GM12873 (cell line): ENCODE measurements at regions not wholly inside any gene's neighbourhood (a gene's known extent, or its start where the extent isn't known, plus 50 kb on each side); places are given as distances from the start of the nearest gene placed in this dataset.

ENCODE experiments used
- TF ChIP-seq, protein P1 (sequence below): IDR thresholded peaks from 2 replicates; pipeline ENCODE4 v1.5.1; 2012; ENCODE audit warnings: low read depth, mild to moderate bottlenecking, moderate library complexity, low read length, control low read depth; ENCODE audit not compliant: insufficient read depth; ENCODE audit errors: missing control alignments

DNA sequence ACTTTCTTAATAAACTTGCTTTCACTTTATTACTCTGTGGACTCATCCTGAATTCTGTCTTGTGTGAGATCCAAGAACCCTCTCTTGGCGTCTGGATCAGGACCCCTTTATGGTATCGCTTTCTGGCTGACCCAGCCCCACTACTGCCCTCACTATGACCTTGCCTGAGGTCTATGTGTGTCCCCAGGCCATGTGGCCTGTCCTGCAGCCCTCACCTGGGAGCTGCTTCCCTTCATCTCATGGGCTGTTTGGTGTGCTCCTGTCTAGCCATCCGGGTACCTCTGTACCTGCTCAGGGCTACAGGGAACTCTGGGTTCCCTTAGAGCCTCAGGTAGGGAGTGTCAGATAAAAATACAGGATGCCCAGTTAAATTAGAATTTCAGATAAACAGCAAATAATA is 94.5 kb downstream of the SCP2D1 start:
- TF ChIP-seq, protein P1, sequence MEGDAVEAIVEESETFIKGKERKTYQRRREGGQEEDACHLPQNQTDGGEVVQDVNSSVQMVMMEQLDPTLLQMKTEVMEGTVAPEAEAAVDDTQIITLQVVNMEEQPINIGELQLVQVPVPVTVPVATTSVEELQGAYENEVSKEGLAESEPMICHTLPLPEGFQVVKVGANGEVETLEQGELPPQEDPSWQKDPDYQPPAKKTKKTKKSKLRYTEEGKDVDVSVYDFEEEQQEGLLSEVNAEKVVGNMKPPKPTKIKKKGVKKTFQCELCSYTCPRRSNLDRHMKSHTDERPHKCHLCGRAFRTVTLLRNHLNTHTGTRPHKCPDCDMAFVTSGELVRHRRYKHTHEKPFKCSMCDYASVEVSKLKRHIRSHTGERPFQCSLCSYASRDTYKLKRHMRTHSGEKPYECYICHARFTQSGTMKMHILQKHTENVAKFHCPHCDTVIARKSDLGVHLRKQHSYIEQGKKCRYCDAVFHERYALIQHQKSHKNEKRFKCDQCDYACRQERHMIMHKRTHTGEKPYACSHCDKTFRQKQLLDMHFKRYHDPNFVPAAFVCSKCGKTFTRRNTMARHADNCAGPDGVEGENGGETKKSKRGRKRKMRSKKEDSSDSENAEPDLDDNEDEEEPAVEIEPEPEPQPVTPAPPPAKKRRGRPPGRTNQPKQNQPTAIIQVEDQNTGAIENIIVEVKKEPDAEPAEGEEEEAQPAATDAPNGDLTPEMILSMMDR = no peak

DNA sequence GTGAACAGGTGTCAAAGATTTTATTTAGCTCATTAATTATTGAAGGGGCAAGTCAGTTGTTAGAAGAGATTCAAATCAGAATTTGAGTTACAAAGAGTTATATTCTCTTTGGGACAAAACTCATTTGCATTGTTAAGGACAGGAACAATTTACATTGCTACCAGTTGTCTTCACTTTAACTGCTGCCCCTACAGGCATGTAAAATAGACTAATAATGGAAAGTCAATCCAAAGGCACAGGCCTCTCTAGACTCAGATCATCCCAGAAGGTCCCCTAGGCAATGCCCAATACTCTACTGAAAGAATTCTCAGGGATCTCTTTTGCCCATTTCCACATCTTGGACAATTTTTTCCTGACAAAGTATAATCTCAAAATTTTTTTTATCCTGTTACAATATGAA is 95.7 kb downstream of the SCP2D1 start:
- TF ChIP-seq, protein P1 = no peak

DNA sequence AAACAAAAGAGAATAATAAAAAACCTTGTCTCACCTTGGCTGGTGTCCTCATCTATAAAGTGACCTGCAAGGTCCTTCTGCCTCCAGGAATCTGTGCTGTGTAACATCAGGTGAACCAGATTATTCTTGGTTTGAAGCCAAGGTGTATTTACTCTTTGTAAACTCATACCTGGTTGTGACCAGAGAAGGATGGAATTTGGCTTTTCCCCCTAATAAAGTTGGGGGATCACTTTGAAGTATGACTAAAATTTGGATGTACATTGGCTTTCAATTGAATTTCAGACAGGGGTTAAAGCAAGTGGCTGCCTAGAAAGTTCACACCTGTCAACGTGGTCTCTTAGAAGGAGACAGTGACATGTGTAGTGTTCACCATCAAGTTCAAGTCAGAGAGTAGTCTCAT is 100.1 kb downstream of the SCP2D1 start:
- TF ChIP-seq, protein P1 = no peak

DNA sequence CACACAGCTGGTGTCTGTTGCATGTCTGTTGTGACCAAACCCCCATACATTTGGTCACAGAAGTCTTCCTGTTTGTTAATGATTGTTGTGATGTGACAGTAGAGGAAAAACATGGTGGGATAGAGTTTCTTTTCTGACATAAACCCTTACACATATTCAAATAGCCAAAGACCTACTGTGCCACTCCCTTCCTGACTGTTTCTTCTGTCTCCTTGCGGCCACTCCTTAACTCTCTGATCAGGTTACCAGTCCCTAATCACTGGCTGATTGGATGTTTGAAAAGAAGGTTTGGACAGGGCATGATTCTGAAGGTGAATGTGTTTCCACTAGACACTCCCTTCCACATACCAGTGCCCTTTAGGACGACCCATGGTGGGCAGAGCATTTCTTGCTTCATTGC is 101.2 kb downstream of the SCP2D1 start:
- TF ChIP-seq, protein P1 = no peak

DNA sequence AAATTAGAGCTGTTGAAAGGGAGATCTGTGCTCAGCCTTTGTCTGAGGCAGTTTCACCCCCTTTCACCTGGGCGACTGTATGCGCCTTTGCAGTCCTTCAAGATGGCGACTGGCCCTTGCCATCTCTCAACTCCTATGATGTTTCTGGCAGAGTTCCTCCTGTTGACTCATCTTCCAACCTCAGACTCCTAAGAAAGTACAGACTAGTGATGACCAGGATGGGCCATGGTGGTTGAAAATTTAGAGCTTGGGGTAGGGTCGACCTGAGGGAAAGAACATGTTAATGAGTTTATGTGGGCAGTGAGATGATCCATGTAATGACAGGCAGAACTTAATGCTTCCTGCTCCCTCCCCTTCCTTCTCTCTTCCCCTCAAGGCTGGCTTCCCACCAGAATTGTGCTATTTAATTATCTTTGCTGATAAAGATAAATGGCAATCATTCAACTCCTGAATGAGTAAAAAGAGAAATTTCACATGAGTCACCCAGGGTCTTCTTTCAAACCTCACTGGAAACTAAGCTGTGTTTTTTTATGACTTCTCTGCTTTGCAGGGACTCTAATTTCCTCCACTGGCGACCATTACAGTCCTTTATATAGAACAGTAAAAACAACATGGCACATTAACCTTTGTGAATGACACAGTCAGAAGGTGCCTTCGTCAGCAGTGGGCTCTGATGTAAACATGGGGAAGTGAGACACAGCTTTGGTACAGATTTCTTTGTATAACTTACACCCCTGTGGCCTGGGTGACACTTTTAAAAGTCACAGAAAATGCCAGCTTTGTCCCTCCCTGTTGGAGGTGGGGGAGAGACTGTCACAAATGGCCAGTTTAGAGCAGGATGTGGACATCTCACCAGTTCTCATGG is 103.5 kb downstream of the SCP2D1 start:
- TF ChIP-seq, protein P1 = no peak

DNA sequence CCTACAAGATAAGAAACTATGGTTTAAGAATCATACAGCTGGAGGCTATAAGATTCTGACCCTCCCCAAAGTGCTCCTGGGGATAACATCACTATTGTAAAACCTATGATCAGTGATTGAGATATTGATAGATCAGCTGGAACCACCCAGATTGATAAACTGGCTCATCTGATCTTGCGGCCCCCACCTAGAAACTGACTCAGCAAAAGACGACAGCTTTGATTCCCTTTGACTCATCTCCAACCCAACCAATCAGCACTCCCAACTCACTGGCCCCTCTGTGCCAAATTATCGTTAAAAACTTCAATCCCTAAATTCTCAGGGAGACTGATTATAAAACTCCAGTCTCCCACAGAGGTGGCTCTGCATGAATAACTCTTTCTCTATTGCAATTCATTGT is 106.4 kb downstream of the SCP2D1 start:
- TF ChIP-seq, protein P1 = no peak

DNA sequence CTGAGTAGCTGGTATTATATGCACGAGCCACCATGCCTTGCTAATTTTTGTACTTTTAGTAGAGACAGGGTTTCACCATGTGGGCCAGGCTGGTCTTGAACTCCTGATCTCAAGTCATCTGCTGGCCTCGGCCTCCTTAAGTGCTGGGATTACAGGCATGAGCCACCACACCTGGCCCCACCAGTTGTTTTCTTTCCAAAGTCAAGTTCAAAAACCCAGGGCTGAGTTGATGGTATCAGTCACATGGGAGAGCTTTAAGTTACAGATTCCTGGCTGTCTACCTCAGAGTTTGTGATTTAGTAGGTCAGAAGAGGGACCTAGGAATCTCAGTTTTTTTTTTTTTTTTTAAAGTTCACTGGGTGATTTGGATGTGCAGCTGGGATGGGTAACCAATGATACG is 107.7 kb downstream of the SCP2D1 start:
- TF ChIP-seq, protein P1 = no peak
